Heart left ventricle (tissue), 13 donors: ENCODE measurements at regions not wholly inside any gene's neighbourhood (a gene's known extent, or its start where the extent isn't known, plus 50 kb on each side); places are given as distances from the start of the nearest gene placed in this dataset.

ENCODE experiments used
- CTCF ChIP-seq, 12 donors: fragments of 200-600 bp; sonication (generic) in 4 of 12; IDR thresholded peaks; one replicate each; pipeline versions ENCODE4 v1.5.0 to v1.8.0; 2018 to 2022; ENCODE audit warnings: antibody characterized with exemption in 12 of 12, mild to moderate bottlenecking in 5 of 12
- POLR2A ChIP-seq, 2 donors: fragments of 450-650 bp; IDR thresholded peaks; one replicate each; pipeline ENCODE4 v1.6.1; 2017; ENCODE audit warnings: antibody characterized with exemption in 2 of 2, mild to moderate bottlenecking in 2 of 2, moderate library complexity in 2 of 2
- donor health status: ischemic (EF 13 %, LVEDD 7.1; RV severe dilation, severe dysfunction).
- donor health status: DM: no; HTN: yes; CAD: no.
- donor health status: DM: no; HTN: no; CAD: no.
- donor health status: ischemic (EF 25% LVEDD 6.9; RV normal size, moderate dysfunction).
- donor health status: ischemic (EF 25% LVEDD 5.7; RV mildly dilated, moderate dysfunction).
- donor health status: ischemic (EF 35%, LVEDD 5.7; RV mildly dilated, moderate dysfunction).
- donor health status: nonischemic (EF 11% LVEDD 7.7; RV severe dilation, severe dysfunction).
- donor health status: DM: yes; HTN: yes; CAD: no.
- donor health status: PGD.
- donor health status: ischemic (EF 29% LVEDD 5.4; RV normal size, mild dysfunction).
- donor health status: nonischemic (EF 23%, LVEDD 6.1; RV moderate dilation, normal function).

GRCh38 chr3:14351617-14352001 is 50.8 kb upstream of the SLC6A6 start:
- TF ChIP-seq CTCF (IDR thresholded peaks at IDR 0.05), result no peak
- no peak for TF ChIP-seq POLR2A (IDR thresholded peaks at IDR 0.05)
